A549 (cell line): ENCODE measurements at regions not wholly inside any gene's neighbourhood (a gene's known extent, or its start where the extent isn't known, plus 50 kb on each side); places are given as distances from the start of the nearest gene placed in this dataset.

ENCODE experiments used
- HDAC2 ChIP-seq: fragments of 200-600 bp; sonication (generic); IDR thresholded peaks from 2 replicates; pipeline ENCODE4 v1.6.1; 2016
- JUN ChIP-seq, 2 experiments: fragments of >200 bp; sonication (Bioruptor Twin); formaldehyde crosslinking; IDR thresholded peaks; 2 replicates in 1 of 2; 3 replicates in 1 of 2; pipeline ENCODE4 v1.6.1; 2016 to 2017
- MYC ChIP-seq: IDR thresholded peaks from 2 replicates; pipeline ENCODE4 v1.6.1; 2012; ENCODE audit warnings: mild to moderate bottlenecking, inconsistent platforms, low read length, improper control_type of control experiment, borderline replicate concordance
- POLR2A ChIP-seq: IDR thresholded peaks from 2 replicates; pipeline ENCODE4 v1.6.1; 2012; ENCODE audit warnings: mild to moderate bottlenecking, low read length
- SMC3 ChIP-seq: fragments of >200 bp; sonication (Bioruptor Twin); formaldehyde crosslinking; IDR thresholded peaks from 3 replicates; pipeline ENCODE4 v1.6.1; 2018; ENCODE audit warnings: inconsistent platforms
- TF ChIP-seq, protein P1 (sequence below): fragments of 200-600 bp; sonication (generic); IDR thresholded peaks from 2 replicates; pipeline ENCODE4 v1.6.1; 2016; ENCODE audit warnings: antibody characterized with exemption, mild to moderate bottlenecking, moderate library complexity
- TF ChIP-seq, protein P2 (sequence below): fragments of >200 bp; sonication (Bioruptor Twin); formaldehyde crosslinking; IDR thresholded peaks from 3 replicates; pipeline ENCODE4 v1.5.1; 2016

DNA sequence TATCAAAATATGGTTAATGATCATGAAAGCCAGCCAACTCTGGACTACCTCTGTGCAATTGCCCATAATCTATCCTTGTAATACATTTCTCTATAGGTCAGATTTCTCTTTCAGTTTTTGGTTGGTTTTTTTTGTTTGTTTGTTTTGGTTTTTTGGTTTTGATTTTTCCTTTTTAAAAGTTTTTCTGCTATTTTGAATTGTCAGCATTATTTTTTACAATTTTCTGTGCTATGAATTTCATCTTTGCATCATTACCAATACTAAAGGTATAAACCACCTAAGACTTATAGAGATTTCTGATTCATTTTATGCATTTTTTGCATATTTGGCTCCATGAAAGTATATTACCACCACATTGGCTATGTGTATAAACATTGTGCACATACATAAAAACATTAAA is 799.6 kb downstream of the ADGRL2 start:
- TF ChIP-seq, protein P1, sequence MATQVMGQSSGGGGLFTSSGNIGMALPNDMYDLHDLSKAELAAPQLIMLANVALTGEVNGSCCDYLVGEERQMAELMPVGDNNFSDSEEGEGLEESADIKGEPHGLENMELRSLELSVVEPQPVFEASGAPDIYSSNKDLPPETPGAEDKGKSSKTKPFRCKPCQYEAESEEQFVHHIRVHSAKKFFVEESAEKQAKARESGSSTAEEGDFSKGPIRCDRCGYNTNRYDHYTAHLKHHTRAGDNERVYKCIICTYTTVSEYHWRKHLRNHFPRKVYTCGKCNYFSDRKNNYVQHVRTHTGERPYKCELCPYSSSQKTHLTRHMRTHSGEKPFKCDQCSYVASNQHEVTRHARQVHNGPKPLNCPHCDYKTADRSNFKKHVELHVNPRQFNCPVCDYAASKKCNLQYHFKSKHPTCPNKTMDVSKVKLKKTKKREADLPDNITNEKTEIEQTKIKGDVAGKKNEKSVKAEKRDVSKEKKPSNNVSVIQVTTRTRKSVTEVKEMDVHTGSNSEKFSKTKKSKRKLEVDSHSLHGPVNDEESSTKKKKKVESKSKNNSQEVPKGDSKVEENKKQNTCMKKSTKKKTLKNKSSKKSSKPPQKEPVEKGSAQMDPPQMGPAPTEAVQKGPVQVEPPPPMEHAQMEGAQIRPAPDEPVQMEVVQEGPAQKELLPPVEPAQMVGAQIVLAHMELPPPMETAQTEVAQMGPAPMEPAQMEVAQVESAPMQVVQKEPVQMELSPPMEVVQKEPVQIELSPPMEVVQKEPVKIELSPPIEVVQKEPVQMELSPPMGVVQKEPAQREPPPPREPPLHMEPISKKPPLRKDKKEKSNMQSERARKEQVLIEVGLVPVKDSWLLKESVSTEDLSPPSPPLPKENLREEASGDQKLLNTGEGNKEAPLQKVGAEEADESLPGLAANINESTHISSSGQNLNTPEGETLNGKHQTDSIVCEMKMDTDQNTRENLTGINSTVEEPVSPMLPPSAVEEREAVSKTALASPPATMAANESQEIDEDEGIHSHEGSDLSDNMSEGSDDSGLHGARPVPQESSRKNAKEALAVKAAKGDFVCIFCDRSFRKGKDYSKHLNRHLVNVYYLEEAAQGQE, result no peak
- TF ChIP-seq, protein P2, sequence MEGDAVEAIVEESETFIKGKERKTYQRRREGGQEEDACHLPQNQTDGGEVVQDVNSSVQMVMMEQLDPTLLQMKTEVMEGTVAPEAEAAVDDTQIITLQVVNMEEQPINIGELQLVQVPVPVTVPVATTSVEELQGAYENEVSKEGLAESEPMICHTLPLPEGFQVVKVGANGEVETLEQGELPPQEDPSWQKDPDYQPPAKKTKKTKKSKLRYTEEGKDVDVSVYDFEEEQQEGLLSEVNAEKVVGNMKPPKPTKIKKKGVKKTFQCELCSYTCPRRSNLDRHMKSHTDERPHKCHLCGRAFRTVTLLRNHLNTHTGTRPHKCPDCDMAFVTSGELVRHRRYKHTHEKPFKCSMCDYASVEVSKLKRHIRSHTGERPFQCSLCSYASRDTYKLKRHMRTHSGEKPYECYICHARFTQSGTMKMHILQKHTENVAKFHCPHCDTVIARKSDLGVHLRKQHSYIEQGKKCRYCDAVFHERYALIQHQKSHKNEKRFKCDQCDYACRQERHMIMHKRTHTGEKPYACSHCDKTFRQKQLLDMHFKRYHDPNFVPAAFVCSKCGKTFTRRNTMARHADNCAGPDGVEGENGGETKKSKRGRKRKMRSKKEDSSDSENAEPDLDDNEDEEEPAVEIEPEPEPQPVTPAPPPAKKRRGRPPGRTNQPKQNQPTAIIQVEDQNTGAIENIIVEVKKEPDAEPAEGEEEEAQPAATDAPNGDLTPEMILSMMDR, result no peak
- TF ChIP-seq POLR2A (no peak), MYC (no peak), HDAC2 (no peak), JUN (IDR thresholded peaks at IDR 0.05) (no peak), SMC3 (no peak)
